Head of caudate nucleus (tissue), 42 donors: ENCODE measurements at regions not wholly inside any gene's neighbourhood (a gene's known extent, or its start where the extent isn't known, plus 50 kb on each side); places are given as distances from the start of the nearest gene placed in this dataset.

ENCODE experiments used
- DNase-seq, 42 donors: peaks; one replicate each; pipeline versions ENCODE4 v3.0.0 to v3.0.0-alpha.2; 2020 to 2021; ENCODE audit warnings: mixed read lengths in 7 of 42
- intact Hi-C: fragments of 100-400 bp; cut with DNase I; formaldehyde crosslinking; loops from one replicate; pipeline ENCODE4 v1.15.0; 2022

DNA sequence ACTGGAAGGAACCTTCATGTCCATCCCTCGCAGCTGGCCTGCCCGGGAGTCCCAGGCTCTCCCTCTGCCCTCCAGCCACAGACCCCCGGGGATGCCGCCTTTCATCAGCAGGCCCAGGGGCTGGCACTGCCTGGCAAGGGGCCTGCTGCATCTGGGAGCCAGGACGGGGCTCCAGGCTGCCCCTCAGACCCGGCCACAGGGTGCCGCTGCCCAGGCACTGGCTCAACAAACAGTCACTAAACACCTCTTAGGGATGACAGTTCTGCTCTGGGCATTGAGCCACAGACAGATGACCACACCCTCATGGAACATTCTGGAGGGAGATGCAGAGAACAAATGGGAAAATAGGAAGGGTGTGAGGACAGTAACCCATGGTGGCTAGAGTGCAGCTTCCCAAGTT is 109.3 kb downstream of the HMX1 start:
- intact Hi-C loops = no loop called here
- peak in 2 of 42 donors; percentile 1 to 28 for DNase-seq

DNA sequence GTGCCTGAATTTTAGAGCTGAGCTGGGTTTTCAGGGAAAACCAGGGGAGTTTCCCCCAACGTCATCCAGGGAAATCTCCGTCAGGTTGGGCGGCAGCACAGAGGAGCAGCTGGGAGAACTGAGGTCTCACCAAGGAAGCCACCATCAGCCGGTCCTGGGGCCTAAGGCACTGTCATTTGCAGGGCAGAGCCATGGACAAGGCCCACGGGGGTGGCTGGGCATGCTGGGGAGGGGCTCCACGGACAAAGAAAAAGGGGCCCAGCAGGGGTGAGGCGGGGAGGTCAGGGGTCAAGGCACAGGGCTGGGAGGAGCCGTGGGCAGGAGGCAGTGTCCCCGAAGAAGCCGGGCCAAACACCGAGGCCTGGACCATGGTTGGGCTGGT is 109.8 kb downstream of the HMX1 start:
- DNase-seq = peak in 5 of 42 donors; percentile 1 to 37 (median 3)
- intact Hi-C loops = no loop called here

DNA sequence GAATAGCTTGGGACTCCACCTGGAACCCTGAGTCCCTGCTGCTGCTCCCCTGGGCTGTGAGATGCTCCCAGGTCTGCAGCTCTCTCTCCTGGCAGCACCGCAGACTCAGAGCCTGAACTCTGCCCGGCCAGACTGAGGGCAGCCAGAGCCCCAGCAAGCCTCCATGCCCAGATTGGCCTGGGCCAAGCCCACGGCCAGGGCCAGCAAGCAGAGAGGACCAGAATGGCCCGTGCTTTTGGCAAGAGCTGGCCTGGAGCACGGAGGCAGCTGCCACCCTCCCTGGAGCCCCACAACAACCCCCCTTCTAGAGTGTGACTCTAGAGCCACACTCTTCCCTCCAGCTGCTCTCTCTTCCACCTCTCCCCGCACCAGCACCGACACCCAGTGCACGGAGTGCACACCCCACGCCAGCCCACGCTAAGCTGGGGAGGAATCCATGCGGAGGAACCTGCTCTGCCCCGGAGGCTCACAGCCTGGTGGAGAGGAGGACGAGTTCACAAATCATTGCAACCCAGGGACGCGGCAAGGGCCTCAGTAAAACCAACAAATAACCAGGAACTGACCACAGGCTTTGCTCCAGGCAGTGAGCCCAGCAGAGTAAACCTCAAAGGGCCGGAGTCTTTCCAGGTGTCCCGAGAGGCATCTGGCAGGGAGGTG is 110.3 kb downstream of the HMX1 start:
- DNase-seq = peak in 12 of 42 donors; percentile 4 to 46 (median 23)

DNA sequence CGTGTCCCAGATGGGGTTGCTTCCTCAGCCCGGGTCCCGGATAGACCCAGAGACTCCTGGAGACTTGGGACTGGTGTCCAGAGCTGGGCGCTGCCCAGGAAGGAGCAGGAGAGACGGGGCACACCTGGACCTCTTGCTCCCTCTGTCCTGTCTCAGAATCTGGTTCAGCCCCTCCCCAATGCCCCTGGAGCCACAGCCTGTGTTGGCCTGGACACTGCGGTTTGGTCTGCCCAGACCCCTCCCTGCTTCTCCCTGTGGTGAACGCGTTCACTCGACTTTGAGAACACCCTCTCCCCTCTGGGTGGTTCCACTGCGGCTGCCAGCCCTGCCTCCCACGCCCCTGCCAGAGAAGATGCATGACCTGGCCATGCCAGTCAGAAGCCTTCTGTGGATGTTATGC is 111.1 kb downstream of the HMX1 start:
- intact Hi-C loops = no loop called here
- DNase-seq = peak in 2 of 42 donors; percentile 2 to 10

More for the DNA sequence above, 110.3 kb downstream of the HMX1 start:
- intact Hi-C loops = no loop called here

DNA sequence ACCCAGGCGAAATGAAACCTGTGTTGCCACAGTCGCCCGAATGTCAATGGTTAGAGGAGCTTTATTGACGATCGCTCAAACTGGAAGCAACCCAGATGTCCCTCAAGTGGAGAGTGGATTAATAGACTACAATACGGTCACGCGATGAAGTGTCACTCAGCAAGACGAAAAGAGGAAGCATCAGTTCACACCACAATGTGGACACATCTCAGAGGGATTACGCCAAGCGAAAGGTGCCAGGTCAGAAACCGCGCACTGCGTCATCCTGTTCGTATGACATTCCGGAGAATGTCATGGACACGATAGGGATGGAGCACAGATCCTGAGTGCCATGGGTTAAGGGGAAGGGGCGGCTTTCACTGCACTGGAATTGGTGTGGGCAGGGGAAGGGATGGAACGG is 111.7 kb downstream of the HMX1 start:
- peak in 3 of 42 donors; percentile 3 to 6 (median 4) for DNase-seq
- intact Hi-C loops = no loop called here

DNA sequence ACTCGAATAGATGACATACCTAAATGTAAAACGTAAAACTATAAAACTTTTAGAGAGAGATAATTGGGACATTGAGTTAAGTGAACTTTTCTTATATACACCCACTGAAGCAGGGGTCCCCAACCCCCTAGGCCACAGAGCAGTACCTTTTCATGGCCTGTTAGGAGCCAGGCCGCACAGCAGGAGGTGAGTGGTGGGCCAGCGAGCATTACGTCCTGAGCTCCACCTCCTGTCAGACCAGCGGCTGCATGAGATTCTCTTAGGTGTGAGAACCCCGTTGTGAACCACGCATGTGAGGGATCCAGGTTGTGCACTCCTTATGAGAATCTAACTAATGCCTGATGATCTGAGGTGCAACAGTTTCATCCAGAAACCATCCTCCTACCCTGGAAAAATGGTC is 114.8 kb downstream of the HMX1 start:
- intact Hi-C loops = no loop called here
- peak in 4 of 42 donors; percentile 2 to 37 (median 10) for DNase-seq

DNA sequence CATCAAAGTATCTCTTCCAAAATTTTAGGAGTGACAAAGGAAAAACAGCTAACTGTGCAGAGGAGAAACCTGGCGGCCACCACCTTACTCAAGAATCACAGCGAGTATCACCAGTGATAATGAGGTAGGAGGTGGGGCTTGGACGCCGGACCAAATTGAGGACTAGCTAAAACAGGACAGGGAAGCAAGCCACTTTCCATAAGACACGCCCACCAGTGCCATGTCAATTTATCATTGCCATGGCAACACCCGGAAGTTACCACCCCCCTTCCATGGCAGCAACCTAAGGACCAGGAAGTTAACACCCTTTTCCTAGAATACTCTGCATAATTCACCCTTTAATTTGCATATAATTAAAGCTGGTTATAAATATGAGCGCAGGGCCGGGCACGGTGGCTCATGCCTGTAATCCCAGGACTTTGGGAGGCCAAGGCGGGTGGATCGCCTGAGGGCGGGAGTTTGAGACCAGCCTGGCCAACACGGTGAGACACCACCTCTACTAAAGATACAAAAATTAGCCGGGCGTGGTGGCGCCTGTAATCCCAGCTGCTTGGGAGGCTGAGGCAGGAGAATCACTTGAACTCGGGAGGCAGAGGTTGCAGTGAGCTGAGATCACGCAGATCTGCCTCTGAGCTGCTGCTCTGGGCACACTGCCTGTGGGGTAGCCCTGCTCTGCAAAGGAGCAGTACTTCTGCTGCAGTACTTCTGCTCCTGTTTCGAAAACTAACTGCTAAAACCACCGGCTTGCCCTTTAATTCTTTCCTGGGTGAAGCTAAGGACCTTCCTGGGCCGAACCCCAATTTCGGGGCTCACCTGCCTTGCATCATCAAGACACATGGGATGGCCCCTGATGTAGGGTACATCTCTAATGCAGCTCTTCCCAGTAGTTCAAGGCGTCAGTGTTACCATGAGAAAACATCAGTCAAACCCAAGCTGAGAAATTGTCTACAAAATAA is 116.7 kb downstream of the HMX1 start:
- DNase-seq = peak in 6 of 42 donors; percentile 5 to 25 (median 13)
- intact Hi-C loops = no loop called here

DNA sequence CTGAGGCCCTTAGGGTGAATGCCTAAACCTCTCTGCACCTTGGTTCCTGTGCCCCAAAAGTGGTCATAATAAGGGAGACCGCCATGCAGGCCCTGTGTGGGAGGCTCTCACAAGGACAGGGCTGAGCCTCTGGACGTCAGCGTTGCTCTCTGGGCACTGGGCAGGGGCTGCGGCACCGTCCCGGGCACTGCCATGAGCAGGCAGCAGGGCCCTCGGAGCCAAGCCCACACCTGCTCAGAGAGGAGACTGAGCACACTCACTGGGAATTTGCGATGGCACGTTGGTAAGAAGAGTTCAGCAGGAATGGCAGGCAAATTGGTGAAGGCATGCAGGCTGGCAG is 123.4 kb downstream of the HMX1 start:
- peak in 3 of 42 donors; percentile 8 to 18 (median 9) for DNase-seq
- intact Hi-C loops = no loop called here

DNA sequence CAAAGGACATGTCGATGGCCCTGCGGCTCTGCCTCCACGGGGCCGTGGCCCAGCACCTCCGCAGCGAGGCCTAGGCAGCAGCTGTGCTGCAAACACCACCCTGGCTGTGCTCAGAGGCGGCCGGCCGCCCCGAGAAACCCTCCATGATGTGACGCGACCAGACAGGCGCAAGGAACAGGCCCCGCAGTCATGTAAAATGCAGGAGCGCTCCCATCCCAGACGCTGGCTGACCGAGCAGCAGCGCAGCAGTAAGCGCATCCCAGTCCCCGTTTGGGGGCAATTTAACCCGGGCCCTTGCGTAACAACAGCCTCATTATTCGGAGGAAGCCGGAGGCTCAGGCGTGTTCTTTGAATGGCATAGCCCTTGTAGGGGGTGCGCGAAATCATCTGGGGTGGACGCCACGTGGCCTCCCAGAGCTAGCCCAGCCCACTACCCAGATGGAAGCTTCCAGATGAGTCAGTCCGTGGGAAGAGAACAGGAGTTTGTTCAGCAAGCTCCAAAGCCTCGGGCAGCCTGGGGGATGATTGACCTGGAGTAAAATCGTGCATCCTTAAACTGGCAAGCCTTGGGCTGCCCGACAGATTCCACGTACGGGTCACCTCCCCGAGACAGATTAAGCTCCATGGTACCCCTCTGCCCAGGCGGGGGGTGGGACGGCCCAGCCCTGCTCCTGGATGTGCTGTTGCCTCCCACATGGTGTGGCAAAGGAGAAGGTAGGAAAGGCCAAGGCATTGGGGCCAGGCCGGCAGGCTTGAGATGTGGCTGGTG is 124.0 kb downstream of the HMX1 start:
- peak in 7 of 42 donors; percentile 8 to 37 (median 26) for DNase-seq
- intact Hi-C loops = no loop called here

DNA sequence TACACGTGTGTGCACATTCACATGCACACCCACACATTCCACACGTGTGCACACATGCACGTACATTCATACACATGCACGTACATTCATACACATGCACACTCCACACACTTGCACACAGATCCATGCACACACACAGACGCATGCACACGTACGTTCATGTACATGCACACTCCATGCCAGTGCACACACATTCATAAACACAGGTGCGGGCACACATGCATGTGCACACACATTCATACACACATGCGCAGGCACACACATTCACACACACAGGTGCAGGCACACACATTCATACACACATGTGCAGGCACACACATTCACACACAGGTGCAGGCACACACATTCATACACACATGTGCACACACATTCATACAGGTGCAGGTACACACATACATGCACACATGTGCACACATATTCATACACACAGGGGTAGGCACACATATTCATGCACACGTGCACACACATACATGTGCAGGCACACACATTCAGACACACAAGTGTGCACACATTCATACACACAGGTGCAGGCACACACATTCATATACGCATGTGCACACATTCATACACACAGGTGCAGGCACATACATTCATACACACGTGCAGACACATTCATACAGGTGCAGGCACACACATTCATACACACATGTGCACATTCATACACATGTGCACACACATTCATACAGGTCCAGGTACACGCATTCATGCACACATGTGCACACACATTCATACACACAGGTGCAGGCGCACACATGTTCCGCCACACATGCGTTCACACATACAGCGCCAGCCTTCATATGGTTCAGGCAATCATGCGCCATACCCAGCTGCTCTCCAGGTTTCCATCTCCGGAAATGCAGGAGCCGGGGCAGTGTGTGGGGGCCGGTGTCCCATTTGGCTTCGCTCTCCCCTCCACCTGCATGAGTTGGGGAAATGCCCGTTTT is 124.8 kb downstream of the HMX1 start:
- peak in 6 of 42 donors; percentile 0 to 31 (median 8) for DNase-seq
- intact Hi-C loops = no loop called here

DNA sequence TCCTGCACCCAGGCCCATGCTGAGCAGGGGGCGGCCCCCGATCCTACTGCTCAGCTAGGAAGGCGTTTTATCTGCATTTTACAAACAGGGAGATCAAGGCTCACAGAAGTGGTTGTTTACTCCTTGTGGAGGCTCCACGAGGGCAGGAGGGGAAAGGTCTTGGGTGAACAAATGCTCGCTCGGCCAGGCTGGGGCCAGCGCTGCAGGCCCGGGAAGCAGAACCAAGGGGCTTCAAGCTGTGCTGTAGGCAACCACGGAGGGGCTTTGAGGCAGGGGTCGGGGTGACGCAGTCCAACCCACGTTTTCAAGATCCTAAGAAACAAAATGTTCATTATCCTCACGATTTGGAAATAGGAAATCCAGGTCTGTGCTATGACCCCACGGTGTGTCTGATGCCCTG is 125.8 kb downstream of the HMX1 start:
- intact Hi-C loops = no loop called here
- peak in 7 of 42 donors; percentile 0 to 29 (median 6) for DNase-seq

DNA sequence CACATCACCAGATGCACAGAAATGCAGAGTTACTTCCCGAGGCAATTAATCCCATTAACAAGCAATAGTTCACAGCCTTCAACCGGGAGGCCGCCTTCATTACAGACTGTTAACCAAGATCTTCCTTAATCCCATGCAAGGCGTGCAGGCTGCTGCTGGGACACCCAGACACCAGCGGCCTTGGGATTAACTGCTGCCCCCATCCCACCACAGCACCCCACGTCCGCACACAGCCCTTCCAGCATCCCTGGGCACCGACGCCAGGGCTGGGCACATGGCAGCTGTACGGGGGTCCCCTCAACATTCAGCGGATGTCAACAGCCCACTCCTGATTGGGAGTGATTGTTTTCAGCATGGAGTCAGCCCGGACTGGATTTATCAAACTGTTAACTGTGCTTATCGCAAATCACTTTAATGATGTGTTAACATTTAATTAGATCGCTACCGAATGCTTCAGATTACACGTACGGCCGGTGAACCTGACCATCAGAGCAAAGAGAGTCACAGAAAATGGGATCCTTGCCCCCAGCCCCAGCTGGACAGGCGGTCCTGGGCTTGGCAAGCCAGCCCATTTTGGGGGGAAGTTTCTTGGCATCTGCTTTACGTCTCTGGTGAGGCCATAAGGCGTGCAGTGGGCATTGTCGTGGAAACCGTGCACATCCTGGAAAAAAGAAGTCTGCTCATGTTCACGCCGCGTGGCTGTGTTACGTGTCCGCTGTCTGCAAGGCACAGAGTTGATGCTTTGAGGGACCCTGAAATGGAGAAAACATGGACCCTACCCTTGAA is 126.4 kb downstream of the HMX1 start:
- DNase-seq = peak in 9 of 42 donors; percentile 2 to 27 (median 15)
- intact Hi-C loops = no loop called here

DNA sequence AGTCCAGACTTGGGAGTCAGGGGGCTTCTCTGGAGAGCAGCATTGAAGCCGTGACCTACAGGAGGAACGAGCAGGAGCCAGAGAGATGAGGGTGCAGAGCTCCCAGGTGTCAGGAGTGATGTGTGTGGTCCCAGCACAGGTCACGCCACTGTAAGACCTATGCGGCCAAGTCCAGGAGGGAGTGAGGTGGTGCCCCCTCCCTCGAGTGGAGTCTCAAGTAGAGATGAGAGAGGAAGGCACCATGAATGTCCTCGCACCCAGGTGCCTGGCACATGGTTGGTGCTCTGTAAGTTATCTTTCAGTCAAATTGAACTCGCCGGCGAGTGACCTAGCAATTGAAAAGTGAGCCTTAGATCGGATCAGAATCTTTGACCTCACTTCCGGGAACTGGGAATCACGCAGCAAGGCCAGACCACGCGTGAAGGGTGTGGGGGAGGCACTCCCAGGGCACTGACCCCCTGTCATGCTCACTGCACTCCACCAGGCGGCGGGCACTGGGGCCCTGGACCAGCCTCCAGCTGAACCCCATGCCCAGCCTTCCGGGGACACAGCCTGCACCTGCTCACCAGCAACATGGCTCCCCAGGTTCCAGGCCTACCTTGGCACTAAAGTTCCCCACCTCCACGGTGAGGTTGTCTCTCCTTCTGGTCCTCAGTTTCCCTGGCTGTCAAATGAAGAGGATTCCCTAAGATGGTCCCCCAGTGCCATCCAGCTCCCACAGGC is 127.4 kb downstream of the HMX1 start:
- intact Hi-C loops = no loop called here
- peak in 10 of 42 donors; percentile 1 to 28 (median 10) for DNase-seq

DNA sequence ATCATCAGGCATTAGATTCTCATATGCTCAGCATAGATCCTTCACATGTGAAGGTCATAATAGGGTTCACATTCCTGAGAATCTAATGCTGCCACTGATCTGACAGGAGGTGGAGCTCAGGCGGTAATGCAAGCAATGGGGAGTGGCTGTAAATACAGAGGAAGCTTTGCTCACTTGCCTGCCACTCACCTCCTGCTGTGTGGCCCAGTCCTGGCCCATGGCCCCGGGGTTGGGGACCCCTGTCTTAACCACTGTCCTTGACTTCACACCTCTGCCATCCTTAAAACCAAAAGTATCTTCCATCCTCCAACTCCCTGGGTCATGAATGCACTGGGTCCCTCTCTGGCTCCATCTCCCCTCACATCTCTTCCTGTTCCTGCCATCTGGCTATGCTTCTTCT is 129.1 kb downstream of the HMX1 start:
- intact Hi-C loops = no loop called here
- peak in 7 of 42 donors; percentile 3 to 27 (median 7) for DNase-seq

DNA sequence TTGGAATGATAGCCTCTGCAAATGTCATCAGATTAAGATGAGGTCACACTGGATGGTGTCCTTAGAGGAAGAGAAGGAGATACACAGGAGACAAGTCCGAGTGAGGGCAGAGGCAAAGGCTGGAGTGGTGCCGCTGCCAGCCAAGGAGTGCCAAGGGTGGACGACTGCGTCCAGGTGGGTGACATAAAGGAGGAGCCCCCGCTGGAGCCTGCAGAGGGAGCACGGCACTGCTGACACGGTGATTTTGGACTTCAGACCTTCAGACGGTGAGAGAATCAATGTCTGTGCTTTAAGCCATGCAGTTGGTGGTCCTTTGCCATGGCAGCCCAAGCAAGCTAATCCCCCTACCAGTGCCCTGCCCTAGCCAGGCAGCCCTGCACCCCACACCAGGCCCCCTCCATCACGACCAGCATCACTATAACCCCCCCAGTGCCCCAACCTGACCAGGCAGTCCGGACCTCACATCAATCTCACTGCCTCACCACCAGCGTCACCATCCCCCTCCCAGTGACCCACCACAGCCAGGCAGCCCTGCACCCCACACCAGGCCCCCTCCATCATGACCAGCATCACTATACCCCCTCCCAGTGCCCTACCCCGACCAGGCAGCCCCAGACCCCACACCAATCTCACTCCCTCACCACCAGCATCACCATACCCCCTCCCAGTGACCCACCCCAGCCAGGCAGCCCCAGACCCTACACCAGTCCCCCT is 130.0 kb downstream of the HMX1 start:
- DNase-seq = peak in 10 of 42 donors; percentile 1 to 22 (median 12)
- intact Hi-C loops = no loop called here

DNA sequence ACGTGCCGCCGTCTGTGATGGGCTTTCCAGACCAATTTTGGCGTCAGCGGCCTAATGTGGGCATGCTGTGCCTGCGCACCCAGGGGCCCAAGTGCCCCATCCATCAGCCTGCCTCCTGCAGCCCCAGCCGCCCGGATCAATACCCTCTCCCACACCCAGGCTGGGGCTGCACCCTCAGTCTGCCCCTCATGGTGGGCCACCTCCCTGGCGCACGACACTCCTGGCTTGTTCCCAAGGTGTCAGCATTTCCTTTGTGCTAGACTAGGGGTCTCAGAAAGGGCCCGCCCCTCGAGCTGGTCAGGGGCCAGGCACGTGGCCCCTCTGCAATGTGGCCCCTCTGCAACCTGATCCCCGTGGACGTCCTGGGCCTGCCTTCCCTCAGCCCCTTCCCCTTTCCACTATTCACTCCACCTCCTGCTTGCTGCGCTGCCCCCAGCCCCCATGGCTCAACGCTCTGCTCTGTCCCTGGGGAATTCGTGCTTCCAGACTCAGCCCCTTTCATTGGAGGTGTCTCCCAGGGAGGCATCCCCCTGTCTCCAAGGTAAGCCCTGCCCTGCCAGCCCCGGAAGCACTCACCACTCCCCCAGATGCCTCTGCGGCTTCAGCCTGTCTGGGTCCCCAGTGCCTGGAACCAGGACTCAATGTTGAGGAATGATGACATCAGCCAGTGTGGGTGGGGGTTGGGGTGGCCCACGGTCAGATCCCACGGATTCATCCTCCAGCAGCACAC is 130.8 kb downstream of the HMX1 start:
- peak in 9 of 42 donors; percentile 0 to 29 (median 13) for DNase-seq
- intact Hi-C loops = no loop called here
